Subcutaneous abdominal adipose tissue (tissue), 5 donors: ENCODE measurements at regions not wholly inside any gene's neighbourhood (a gene's known extent, or its start where the extent isn't known, plus 50 kb on each side); places are given as distances from the start of the nearest gene placed in this dataset.

Experiments
- H3K27ac ChIP-seq: one replicate; pipeline ENCODE4 v1.7.0; 2013; ENCODE audit warnings: low read depth, mild to moderate bottlenecking, inconsistent platforms, low read length, moderate library complexity
- H3K27me3 ChIP-seq, 5 donors: one replicate each; pipeline ENCODE4 v1.7.0; 2013; ENCODE audit warnings: low read length in 5 of 5, inconsistent platforms in 1 of 5; ENCODE audit not compliant: control insufficient read depth in 5 of 5, insufficient read depth in 4 of 5
- H3K36me3 ChIP-seq, 5 donors: one replicate each; pipeline ENCODE4 v1.7.0; 2013; ENCODE audit warnings: low read length in 5 of 5; ENCODE audit not compliant: control insufficient read depth in 5 of 5, insufficient read depth in 5 of 5
- H3K4me1 ChIP-seq, 5 donors: one replicate each; pipeline ENCODE4 v1.7.0; 2013; ENCODE audit warnings: low read length in 5 of 5, mild to moderate bottlenecking in 3 of 5, moderate library complexity in 1 of 5; ENCODE audit not compliant: control insufficient read depth in 5 of 5, insufficient read depth in 5 of 5
- H3K4me3 ChIP-seq, 5 donors: one replicate each; pipeline ENCODE4 v1.7.0; 2013; ENCODE audit warnings: low read length in 5 of 5, low read depth in 1 of 5
- H3K9ac ChIP-seq, 5 donors: one replicate each; pipeline ENCODE4 v1.7.0; 2013; ENCODE audit warnings: low read length in 5 of 5, mild to moderate bottlenecking in 4 of 5, moderate library complexity in 3 of 5
- H3K9me3 ChIP-seq, 5 donors: one replicate each; pipeline ENCODE4 v1.7.0; 2013; ENCODE audit warnings: low read length in 5 of 5; ENCODE audit not compliant: control insufficient read depth in 5 of 5
- donor health status: healthy.
- donor health status: healthy.
- donor health status: healthy.
- donor health status: healthy.
- donor health status: healthy.

DNA sequence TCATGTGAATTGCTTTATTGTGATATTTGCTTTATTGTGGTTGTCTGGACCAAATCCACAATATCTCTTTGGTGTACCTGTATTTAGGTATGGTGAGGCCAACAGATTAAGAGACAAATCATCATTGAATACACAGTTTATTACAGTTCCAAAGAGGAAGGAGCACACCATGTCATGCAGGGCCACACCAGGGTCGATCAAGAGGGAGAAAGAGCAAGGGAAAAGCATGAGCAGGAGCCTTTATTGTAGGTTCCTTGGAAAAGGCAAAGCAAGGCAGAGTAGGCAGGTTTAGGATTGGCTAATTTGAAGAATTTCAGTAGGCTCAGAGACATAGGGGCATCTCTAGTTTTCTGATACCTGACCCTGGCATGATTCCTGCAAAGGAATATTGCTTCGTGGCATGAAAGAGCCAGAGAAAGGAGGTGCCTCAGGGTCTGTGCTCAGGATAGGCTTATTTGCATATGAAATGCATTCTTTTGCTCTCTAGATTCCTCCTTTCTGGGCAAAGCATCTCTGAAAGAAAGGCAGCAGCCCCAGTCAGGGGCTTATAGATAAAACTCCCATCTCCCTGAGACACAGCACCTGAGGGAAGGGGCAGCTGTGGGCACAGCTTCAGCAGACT is 214.2 kb upstream of the ERBB4 start:
- H3K36me3 ChIP-seq = no peaks in the 10 kb centered on the region
- no peaks in the 10 kb centered on the region for H3K27me3 ChIP-seq
- H3K27ac ChIP-seq = no peak overlapping the region
- no peak overlapping the region for H3K9ac ChIP-seq
- no peak overlapping the region for H3K4me3 ChIP-seq
- H3K9me3 ChIP-seq = peaks cover 0 to 11% (median 2%) of the 10 kb centered on the region in 5 donors
- no peaks in the 10 kb centered on the region for H3K4me1 ChIP-seq

DNA sequence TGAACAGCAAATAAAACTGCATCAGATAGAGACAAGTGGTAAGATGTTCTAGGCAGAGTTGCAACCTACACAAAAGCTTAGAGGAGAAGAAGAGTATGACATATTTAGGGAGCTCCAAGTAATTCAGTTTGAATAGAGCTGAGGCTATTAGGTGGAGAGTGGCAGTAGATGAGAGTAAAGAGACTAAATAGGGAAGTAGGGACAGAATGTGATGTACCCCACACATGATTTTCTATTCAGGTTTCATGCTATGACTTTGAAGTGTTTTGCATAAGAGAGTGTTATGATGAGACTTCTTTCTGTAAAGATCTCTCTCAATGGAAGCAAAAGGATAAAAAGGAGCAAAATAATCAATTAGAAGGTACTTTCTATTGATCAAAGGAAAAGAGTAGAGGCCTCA is 206.8 kb upstream of the ERBB4 start:
- no peaks in the 10 kb centered on the region for H3K27me3 ChIP-seq
- H3K9ac ChIP-seq = no peak overlapping the region
- no peaks in the 10 kb centered on the region for H3K36me3 ChIP-seq
- no peak overlapping the region for H3K4me3 ChIP-seq
- no peak overlapping the region for H3K27ac ChIP-seq
- peaks cover 0 to 2% (median 0%) of the 10 kb centered on the region in 5 donors for H3K9me3 ChIP-seq
- H3K4me1 ChIP-seq = no peaks in the 10 kb centered on the region

DNA sequence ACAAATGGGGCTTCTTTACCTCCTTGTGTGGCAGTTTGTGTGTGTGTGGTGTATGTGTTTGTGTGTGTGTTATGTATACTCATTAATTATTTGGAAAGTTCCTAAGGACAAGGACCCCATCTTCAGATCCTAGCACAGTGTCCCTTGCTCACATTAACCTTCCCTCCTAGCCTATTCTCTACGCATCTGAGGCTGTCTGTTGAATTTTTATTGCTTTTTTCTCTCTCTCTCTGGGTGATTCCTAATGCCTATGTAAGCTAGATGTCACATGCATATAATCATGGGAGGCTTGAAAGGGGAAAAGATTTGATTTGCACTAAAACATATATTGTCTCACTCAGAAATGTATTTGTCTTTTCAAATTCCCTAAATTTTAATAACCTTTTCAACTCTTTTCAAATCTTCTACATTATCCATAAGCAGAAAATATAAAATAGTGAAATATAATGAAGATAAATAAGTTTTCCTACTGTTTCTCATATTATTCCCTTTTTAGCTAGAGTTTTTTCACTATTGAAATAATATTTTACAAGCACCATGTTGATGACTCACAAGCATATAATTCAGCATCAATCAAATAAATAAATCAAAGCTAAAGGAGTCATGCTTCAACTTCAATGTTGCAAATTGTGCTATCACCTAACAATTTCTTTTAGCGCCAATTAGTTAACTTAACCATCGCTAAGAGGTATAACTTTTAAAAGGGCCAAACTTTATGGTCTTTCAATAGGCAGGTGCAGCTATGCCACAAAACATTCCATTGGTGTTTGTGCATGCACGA is 199.0 kb upstream of the ERBB4 start:
- H3K4me1 ChIP-seq = no peaks in the 10 kb centered on the region
- H3K9me3 ChIP-seq = peaks cover 0 to 2% (median 0%) of the 10 kb centered on the region in 5 donors
- no peak overlapping the region for H3K4me3 ChIP-seq
- no peaks in the 10 kb centered on the region for H3K36me3 ChIP-seq
- no peaks in the 10 kb centered on the region for H3K27me3 ChIP-seq
- no peak overlapping the region for H3K27ac ChIP-seq
- no peak overlapping the region for H3K9ac ChIP-seq

DNA sequence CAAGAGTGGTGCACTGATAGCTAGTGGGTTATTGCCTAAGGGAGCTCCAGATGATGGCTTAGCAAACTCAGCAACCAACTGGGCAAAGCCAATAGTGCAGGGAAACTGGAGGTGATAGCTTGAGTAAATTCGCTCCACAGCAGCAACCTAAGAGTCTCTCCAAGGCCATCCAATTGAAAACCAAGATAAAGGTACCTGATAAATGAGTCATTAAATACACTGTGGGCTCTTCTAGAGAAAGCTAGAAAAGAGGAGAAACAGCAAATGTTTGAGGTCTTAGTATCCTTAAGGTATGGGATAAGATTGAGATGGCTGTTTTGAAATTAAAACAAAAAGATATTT is 197.8 kb upstream of the ERBB4 start:
- Histone ChIP-seq H3K4me3 (no peak overlapping the region), H3K9ac (no peak overlapping the region), H3K27me3 (no peaks in the 10 kb centered on the region), H3K9me3 (no peaks in the 10 kb centered on the region), H3K4me1 (no peaks in the 10 kb centered on the region), H3K36me3 (no peaks in the 10 kb centered on the region), H3K27ac (no peak overlapping the region)

DNA sequence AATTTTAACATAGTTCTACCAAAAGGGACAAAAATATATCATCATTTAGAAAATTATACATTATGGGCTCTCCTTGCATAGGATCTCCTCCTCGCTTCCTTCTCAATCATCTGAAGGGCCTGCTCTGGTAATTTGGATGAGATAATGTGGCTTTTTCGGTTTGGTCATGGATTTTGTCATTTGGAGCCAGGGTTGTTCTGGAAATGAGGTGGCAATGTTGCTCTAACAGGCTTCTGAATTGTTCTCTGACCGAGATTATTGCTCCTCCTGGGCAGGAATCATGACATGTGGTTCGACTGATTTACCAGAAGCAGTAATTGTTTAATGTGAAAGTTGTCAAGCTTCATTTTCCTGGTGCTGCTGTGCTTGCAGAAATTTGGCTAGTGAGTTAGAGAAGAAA is 194.7 kb upstream of the ERBB4 start:
- Histone ChIP-seq H3K27ac (no peak overlapping the region), H3K36me3 (no peaks in the 10 kb centered on the region), H3K4me3 (no peak overlapping the region), H3K9ac (no peak overlapping the region), H3K9me3 (no peaks in the 10 kb centered on the region), H3K4me1 (no peaks in the 10 kb centered on the region), H3K27me3 (no peaks in the 10 kb centered on the region)

DNA sequence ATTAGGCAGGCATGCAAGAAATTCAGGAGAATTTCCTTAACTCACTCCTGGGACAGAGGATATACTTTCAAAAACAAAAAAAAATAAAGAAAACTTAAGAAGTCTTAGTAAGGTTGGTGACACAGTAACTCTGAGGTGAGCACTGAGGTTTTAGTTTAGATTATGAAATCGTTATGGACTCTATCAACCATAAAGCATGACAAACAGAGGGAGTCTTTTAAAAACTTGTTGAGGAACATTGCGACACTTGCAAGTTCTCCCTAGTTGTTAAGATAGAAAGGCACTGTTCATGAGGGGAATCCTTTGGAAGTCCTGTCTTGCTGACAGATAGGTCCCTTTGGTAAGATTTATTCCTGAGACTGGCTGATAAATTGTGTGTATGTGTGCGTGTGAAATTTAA is 194.3 kb upstream of the ERBB4 start:
- no peaks in the 10 kb centered on the region for H3K36me3 ChIP-seq
- H3K9me3 ChIP-seq = no peaks in the 10 kb centered on the region
- no peak overlapping the region for H3K9ac ChIP-seq
- H3K4me3 ChIP-seq = no peak overlapping the region
- no peaks in the 10 kb centered on the region for H3K27me3 ChIP-seq
- H3K4me1 ChIP-seq = no peaks in the 10 kb centered on the region
- H3K27ac ChIP-seq = no peak overlapping the region

DNA sequence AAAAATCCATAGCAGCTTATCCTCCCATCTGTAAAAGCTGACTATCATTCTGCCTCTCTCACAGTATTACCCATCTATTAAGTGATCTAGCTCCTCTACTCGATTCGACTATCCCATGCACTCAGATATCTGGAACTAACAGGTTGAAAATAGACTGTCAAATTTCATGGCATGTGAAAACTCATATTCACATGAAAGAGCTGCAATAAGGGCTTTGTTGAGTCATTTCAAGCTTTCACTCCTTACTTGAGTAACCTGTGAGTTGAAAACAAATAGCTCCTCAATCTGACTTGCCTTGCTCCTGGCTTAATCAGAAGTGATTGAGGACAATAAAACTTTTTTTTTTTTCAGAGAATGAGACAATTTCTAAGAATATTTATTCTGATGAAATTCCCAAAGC is 192.4 kb upstream of the ERBB4 start:
- Histone ChIP-seq H3K9me3 (no peaks in the 10 kb centered on the region), H3K4me3 (no peak overlapping the region), H3K27ac (no peak overlapping the region), H3K9ac (no peak overlapping the region), H3K36me3 (no peaks in the 10 kb centered on the region), H3K4me1 (no peaks in the 10 kb centered on the region), H3K27me3 (no peaks in the 10 kb centered on the region)

DNA sequence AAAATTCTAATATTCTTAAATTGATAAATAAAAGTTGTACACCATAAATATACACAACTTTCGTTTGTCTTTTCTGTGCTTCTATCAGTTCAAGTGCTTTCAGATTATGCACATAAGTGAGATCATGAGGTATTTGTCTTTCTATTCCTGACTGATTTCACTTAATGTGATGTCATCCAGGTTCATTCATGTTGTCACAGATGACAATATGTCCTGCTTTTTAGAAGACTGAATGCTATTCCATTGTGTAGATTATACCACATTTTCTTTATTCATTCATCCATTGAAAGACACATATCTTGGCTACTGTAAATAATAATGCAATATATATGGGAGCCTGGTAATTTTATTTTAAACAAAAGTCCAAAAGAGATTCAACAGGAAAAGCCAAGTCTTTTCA is 190.1 kb upstream of the ERBB4 start:
- Histone ChIP-seq H3K9me3 (no peaks in the 10 kb centered on the region), H3K27me3 (no peaks in the 10 kb centered on the region), H3K36me3 (no peaks in the 10 kb centered on the region), H3K4me3 (no peak overlapping the region), H3K4me1 (no peaks in the 10 kb centered on the region), H3K9ac (no peak overlapping the region), H3K27ac (no peak overlapping the region)

DNA sequence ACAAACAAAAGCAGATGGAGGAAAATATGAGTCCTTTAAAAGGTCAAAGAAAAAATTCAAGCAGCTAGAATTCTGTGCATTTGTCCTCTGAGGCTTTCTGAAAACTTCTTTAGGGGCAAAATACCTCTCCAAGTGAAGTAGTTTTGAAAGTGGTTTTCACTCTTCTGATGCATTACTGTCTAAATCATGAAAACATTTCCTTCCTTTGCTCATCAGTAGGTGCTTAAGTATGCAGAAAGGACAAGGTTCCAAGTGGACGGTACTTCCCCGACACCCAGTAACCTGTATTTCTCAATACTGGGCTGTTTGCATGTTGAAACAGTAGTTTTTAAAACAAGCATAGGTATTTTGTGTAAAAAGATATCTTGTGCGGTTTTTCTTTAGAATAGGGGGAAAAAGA is 189.1 kb upstream of the ERBB4 start:
- Histone ChIP-seq H3K27me3 (no peaks in the 10 kb centered on the region), H3K9me3 (no peaks in the 10 kb centered on the region), H3K4me1 (no peaks in the 10 kb centered on the region), H3K9ac (no peak overlapping the region), H3K27ac (no peak overlapping the region), H3K36me3 (no peaks in the 10 kb centered on the region), H3K4me3 (no peak overlapping the region)

DNA sequence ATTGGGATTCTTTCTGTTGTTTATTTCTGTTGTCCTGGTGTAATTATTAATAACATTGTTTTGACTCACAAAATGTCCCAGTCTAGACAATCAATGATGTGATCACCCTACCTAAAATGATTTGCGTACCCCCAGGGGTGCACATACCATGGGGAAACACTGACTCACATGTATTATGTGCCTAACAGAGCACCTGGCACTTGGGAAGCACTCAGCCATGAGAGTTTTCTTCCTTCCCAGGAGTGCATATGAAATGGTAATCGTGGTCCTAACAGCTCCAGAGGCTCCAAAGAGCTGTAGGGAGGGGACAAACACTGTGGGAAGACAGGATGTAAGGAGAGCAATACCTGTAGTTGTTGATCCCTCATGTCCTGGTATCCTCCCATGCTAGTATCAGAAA is 187.8 kb upstream of the ERBB4 start:
- H3K36me3 ChIP-seq = no peaks in the 10 kb centered on the region
- H3K9me3 ChIP-seq = no peaks in the 10 kb centered on the region
- H3K4me1 ChIP-seq = no peaks in the 10 kb centered on the region
- H3K27ac ChIP-seq = no peak overlapping the region
- H3K4me3 ChIP-seq = no peak overlapping the region
- H3K27me3 ChIP-seq = no peaks in the 10 kb centered on the region
- no peak overlapping the region for H3K9ac ChIP-seq
